ENCODE measurements at regions not wholly inside any gene's neighbourhood (a gene's known extent, or its start where the extent isn't known, plus 50 kb on each side); places are given as distances from the start of the nearest gene placed in this dataset.
"Not testable (repeated sequence)": the region's sequence is repeated elsewhere in the genome, so short reads cannot be mapped to it uniquely, and the experiment has no call there.

GRCh38 chr5:19258686-19259085 is 729.3 kb downstream of the CDH18 start:
- no peak for DNase-seq (ENCODE audit: extremely low read depth in 1 of 2, low read depth in 1 of 2)

GRCh38 chr5:19261879-19262278 is 726.1 kb downstream of the CDH18 start:
- DNase-seq (ENCODE audit: extremely low read depth in 1 of 2, low read depth in 1 of 2): no peak

GRCh38 chr5:19264821-19265220 is 723.2 kb downstream of the CDH18 start:
- no peak for DNase-seq (ENCODE audit: extremely low read depth in 1 of 2, low read depth in 1 of 2)

GRCh38 chr5:19266791-19267190 is 721.2 kb downstream of the CDH18 start:
- DNase-seq (ENCODE audit: extremely low read depth in 1 of 2, low read depth in 1 of 2): no peak

- no peak for DNase-seq (ENCODE audit: extremely low read depth in 1 of 2, low read depth in 1 of 2)
These were observed 717.8 kb downstream of the CDH18 start for GRCh38 chr5:19270153-19270552.

GRCh38 chr5:19274578-19274977 is 713.4 kb downstream of the CDH18 start:
- no peak for DNase-seq (ENCODE audit: extremely low read depth in 1 of 2, low read depth in 1 of 2)

- no peak for DNase-seq (ENCODE audit: extremely low read depth in 1 of 2, low read depth in 1 of 2)
These were observed 702.7 kb downstream of the CDH18 start for GRCh38 chr5:19285286-19285685.

GRCh38 chr5:19287548-19288277 is 700.3 kb downstream of the CDH18 start:
- DNase-seq (ENCODE audit: extremely low read depth in 1 of 2, low read depth in 1 of 2): not testable (repeated sequence)

GRCh38 chr5:19288311-19288710 is 699.7 kb downstream of the CDH18 start:
- DNase-seq (ENCODE audit: extremely low read depth in 1 of 2, low read depth in 1 of 2): not testable (repeated sequence)

GRCh38 chr5:19297934-19298333 is 690.1 kb downstream of the CDH18 start:
- no peak for DNase-seq (ENCODE audit: extremely low read depth in 1 of 2, low read depth in 1 of 2)

- no peak for DNase-seq (ENCODE audit: extremely low read depth in 1 of 2, low read depth in 1 of 2)
These were observed 686.7 kb downstream of the CDH18 start for GRCh38 chr5:19301271-19301670.

- DNase-seq (ENCODE audit: extremely low read depth in 1 of 2, low read depth in 1 of 2): no peak
These were observed 673.2 kb downstream of the CDH18 start for GRCh38 chr5:19314840-19315239.

GRCh38 chr5:19319252-19319651 is 668.7 kb downstream of the CDH18 start:
- no peak for DNase-seq (ENCODE audit: extremely low read depth in 1 of 2, low read depth in 1 of 2)

GRCh38 chr5:19322716-19323485 is 665.1 kb downstream of the CDH18 start:
- no peak for DNase-seq (ENCODE audit: extremely low read depth in 1 of 2, low read depth in 1 of 2)

- DNase-seq (ENCODE audit: extremely low read depth in 1 of 2, low read depth in 1 of 2): no peak
These were observed 653.7 kb downstream of the CDH18 start for GRCh38 chr5:19334278-19334677.

GRCh38 chr5:19342942-19343341 is 645.1 kb downstream of the CDH18 start:
- DNase-seq (ENCODE audit: extremely low read depth in 1 of 2, low read depth in 1 of 2): no peak

GRCh38 chr5:19352120-19352519 is 635.9 kb downstream of the CDH18 start:
- no peak for DNase-seq (ENCODE audit: extremely low read depth in 1 of 2, low read depth in 1 of 2)

GRCh38 chr5:19369048-19369447 is 619.0 kb downstream of the CDH18 start:
- DNase-seq (ENCODE audit: extremely low read depth in 1 of 2, low read depth in 1 of 2): no peak

GRCh38 chr5:19369561-19369960 is 618.4 kb downstream of the CDH18 start:
- no peak for DNase-seq (ENCODE audit: extremely low read depth in 1 of 2, low read depth in 1 of 2)

- DNase-seq (ENCODE audit: extremely low read depth in 1 of 2, low read depth in 1 of 2): no peak
These were observed 617.2 kb downstream of the CDH18 start for GRCh38 chr5:19370655-19371386.

GRCh38 chr5:19388391-19388790 is 599.6 kb downstream of the CDH18 start:
- DNase-seq (ENCODE audit: extremely low read depth in 1 of 2, low read depth in 1 of 2): no peak

- DNase-seq (ENCODE audit: extremely low read depth in 1 of 2, low read depth in 1 of 2): no peak
These were observed 587.0 kb downstream of the CDH18 start for GRCh38 chr5:19401032-19401431.
